SK-N-SH treated with all-trans-retinoic acid at 6 μM for 48 hours (cell line): ENCODE measurements at regions not wholly inside any gene's neighbourhood (a gene's known extent, or its start where the extent isn't known, plus 50 kb on each side); places are given as distances from the start of the nearest gene placed in this dataset.

ENCODE experiments used
- ARNTL ChIP-seq: fragments of 450-650 bp; formaldehyde crosslinking; IDR thresholded peaks from 2 replicates; pipeline ENCODE4 v1.5.0; 2020; ENCODE audit warnings: low read depth, mild to moderate bottlenecking, moderate library complexity, borderline replicate concordance
- BACH2 ChIP-seq: fragments of 250-450 bp; sonication (Bioruptor Pico); IDR thresholded peaks from 2 replicates; pipeline ENCODE4 v1.9.0; 2021; ENCODE audit warnings: mild to moderate bottlenecking, borderline replicate concordance
- PPARA ChIP-seq: fragments of 250-450 bp; sonication (Bioruptor Pico); IDR thresholded peaks from 2 replicates; pipeline ENCODE4 v1.5.0; 2020; ENCODE audit warnings: mild to moderate bottlenecking, borderline replicate concordance
- RARB ChIP-seq: fragments of 250-450 bp; sonication (Bioruptor Pico); IDR thresholded peaks from 2 replicates; pipeline ENCODE4 v1.8.0; 2021; ENCODE audit warnings: mild to moderate bottlenecking, moderate library complexity
- SNAI2 ChIP-seq: fragments of 250-450 bp; sonication (Bioruptor Pico); IDR thresholded peaks from 2 replicates; pipeline ENCODE4 v1.5.0; 2020; ENCODE audit warnings: mild to moderate bottlenecking, moderate library complexity

DNA sequence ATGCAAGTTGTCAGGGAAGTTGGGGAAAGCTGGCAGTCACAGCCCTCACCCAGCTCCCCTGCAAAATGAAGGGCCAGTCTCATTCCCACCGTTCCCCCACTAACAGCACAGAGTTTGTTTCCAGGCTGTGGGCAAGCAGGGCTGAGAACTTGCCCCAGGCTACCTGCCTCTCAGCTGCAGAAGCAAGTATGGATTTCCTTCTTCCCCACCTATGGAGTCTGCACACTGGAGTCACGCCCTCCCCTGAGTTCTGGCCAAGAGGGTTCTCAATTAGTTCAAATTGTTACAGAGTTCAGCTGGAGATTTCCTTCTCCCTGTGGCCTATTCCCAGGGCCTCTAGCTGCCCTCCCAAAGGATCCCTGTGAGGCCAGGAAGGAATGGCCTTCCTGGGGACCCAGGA lies 90.1 kb upstream of the ATP11B start:
- no peak for TF ChIP-seq SNAI2
- no peak for TF ChIP-seq BACH2 (CRISPR knock-in tag)
- TF ChIP-seq PPARA (CRISPR knock-in tag), result no peak
- TF ChIP-seq ARNTL, result no peak
- no peak for TF ChIP-seq RARB (CRISPR knock-in tag)
